ENCODE measurements at regions not wholly inside any gene's neighbourhood (a gene's known extent, or its start where the extent isn't known, plus 50 kb on each side); places are given as distances from the start of the nearest gene placed in this dataset.

- no peak for TF ChIP-seq POLR2AphosphoS5 (IDR thresholded peaks at IDR 0.05; ENCODE audit: borderline replicate concordance, low read depth, low read length)
- no peak for TF ChIP-seq EZH2 (IDR thresholded peaks at IDR 0.05)
- TF ChIP-seq FOXP2 (optimal IDR thresholded peaks at IDR 0.05; ENCODE audit: control extremely low read depth, extremely low read length, insufficient read depth) = no peak
Observed at GRCh38 chr9:81492710-81493447, 196.5 kb downstream of the TLE1 start.
